KOPT-K1 (cell line): ENCODE measurements at regions not wholly inside any gene's neighbourhood (a gene's known extent, or its start where the extent isn't known, plus 50 kb on each side); places are given as distances from the start of the nearest gene placed in this dataset.
"Not testable (repeated sequence)": the region's sequence is repeated elsewhere in the genome, so short reads cannot be mapped to it uniquely, and the experiment has no call there.

Experiments used
- H3K27ac ChIP-seq: fragments of 200-600 bp; sonication (generic); 2 replicates; pipeline ENCODE4 v1.5.1; 2016; ENCODE audit warnings: antibody characterized with exemption, mild to moderate bottlenecking, low read depth, low read length; ENCODE audit not compliant: poor library complexity, severe bottlenecking
- H3K36me3 ChIP-seq: fragments of 200-600 bp; sonication (generic); 2 replicates; pipeline ENCODE4 v1.5.1; 2017; ENCODE audit warnings: antibody characterized with exemption, mild to moderate bottlenecking, low read length, moderate library complexity; ENCODE audit not compliant: insufficient read depth
- H3K9me3 ChIP-seq: fragments of 200-600 bp; sonication (generic); 2 replicates; pipeline ENCODE4 v1.5.1; 2017; ENCODE audit warnings: antibody characterized with exemption, low read length, mild to moderate bottlenecking; ENCODE audit not compliant: insufficient read depth, poor library complexity, severe bottlenecking

GRCh38 chr13:80502359-80502758, 161.4 kb upstream of the SPRY2 start:
- Histone ChIP-seq H3K36me3 (no peaks in the 10 kb centered on the region), H3K9me3 (no peaks in the 10 kb centered on the region), H3K27ac (no peak overlapping the region)

GRCh38 chr13:80501556-80501955, 160.6 kb upstream of the SPRY2 start:
- H3K9me3 ChIP-seq, result no peaks in the 10 kb centered on the region
- H3K27ac ChIP-seq, result no peak overlapping the region
- H3K36me3 ChIP-seq, result no peaks in the 10 kb centered on the region

GRCh38 chr13:80499536-80500290, 158.8 kb upstream of the SPRY2 start:
- Histone ChIP-seq H3K27ac (no peak overlapping the region), H3K9me3 (no peaks in the 10 kb centered on the region), H3K36me3 (no peaks in the 10 kb centered on the region)

GRCh38 chr13:80498433-80498832, 157.5 kb upstream of the SPRY2 start:
- no peak overlapping the region for H3K27ac ChIP-seq
- H3K9me3 ChIP-seq, result no peaks in the 10 kb centered on the region

GRCh38 chr13:80497978-80498377, 157.1 kb upstream of the SPRY2 start:
- Histone ChIP-seq H3K36me3 (no peaks in the 10 kb centered on the region), H3K9me3 (no peaks in the 10 kb centered on the region)

More at GRCh38 chr13:80498433-80498832, 157.5 kb upstream of the SPRY2 start:
- H3K36me3 ChIP-seq, result no peaks in the 10 kb centered on the region

GRCh38 chr13:80497439-80497838, 156.5 kb upstream of the SPRY2 start:
- H3K27ac ChIP-seq, result no peak overlapping the region
- no peaks in the 10 kb centered on the region for H3K36me3 ChIP-seq
- H3K9me3 ChIP-seq, result no peaks in the 10 kb centered on the region

More at GRCh38 chr13:80497978-80498377, 157.1 kb upstream of the SPRY2 start:
- H3K27ac ChIP-seq, result no peak overlapping the region

GRCh38 chr13:80496721-80497397, 155.9 kb upstream of the SPRY2 start:
- no peaks in the 10 kb centered on the region for H3K36me3 ChIP-seq
- H3K9me3 ChIP-seq, result no peaks in the 10 kb centered on the region
- H3K27ac ChIP-seq, result no peak overlapping the region

GRCh38 chr13:80490491-80490943, 149.6 kb upstream of the SPRY2 start:
- H3K9me3 ChIP-seq, H3K36me3 ChIP-seq, H3K27ac ChIP-seq: not testable (repeated sequence)

GRCh38 chr13:80486402-80486801, 145.5 kb upstream of the SPRY2 start:
- Histone ChIP-seq H3K36me3 (no peaks in the 10 kb centered on the region), H3K9me3 (no peaks in the 10 kb centered on the region), H3K27ac (no peak overlapping the region)

GRCh38 chr13:80483157-80483556, 142.2 kb upstream of the SPRY2 start:
- Histone ChIP-seq H3K9me3 (no peaks in the 10 kb centered on the region), H3K36me3 (no peaks in the 10 kb centered on the region), H3K27ac (no peak overlapping the region)

- no peak overlapping the region for H3K27ac ChIP-seq
- H3K36me3 ChIP-seq, result no peaks in the 10 kb centered on the region
- H3K9me3 ChIP-seq, result no peaks in the 10 kb centered on the region
Observed at GRCh38 chr13:80481588-80481987, 140.7 kb upstream of the SPRY2 start.

- Histone ChIP-seq H3K9me3 (no peaks in the 10 kb centered on the region), H3K27ac (no peak overlapping the region), H3K36me3 (no peaks in the 10 kb centered on the region)
Observed at GRCh38 chr13:80477661-80478443, 136.9 kb upstream of the SPRY2 start.

GRCh38 chr13:80476953-80477352, 136.0 kb upstream of the SPRY2 start:
- Histone ChIP-seq H3K27ac (no peak overlapping the region), H3K9me3 (no peaks in the 10 kb centered on the region), H3K36me3 (no peaks in the 10 kb centered on the region)

- Histone ChIP-seq H3K9me3 (no peaks in the 10 kb centered on the region), H3K36me3 (no peaks in the 10 kb centered on the region), H3K27ac (no peak overlapping the region)
Observed at GRCh38 chr13:80475718-80476117, 134.8 kb upstream of the SPRY2 start.

GRCh38 chr13:80473695-80474094, 132.8 kb upstream of the SPRY2 start:
- H3K9me3 ChIP-seq, result no peaks in the 10 kb centered on the region
- no peaks in the 10 kb centered on the region for H3K36me3 ChIP-seq
- no peak overlapping the region for H3K27ac ChIP-seq
